ENCODE measurements at regions not wholly inside any gene's neighbourhood (a gene's known extent, or its start where the extent isn't known, plus 50 kb on each side); places are given as distances from the start of the nearest gene placed in this dataset.

DNA sequence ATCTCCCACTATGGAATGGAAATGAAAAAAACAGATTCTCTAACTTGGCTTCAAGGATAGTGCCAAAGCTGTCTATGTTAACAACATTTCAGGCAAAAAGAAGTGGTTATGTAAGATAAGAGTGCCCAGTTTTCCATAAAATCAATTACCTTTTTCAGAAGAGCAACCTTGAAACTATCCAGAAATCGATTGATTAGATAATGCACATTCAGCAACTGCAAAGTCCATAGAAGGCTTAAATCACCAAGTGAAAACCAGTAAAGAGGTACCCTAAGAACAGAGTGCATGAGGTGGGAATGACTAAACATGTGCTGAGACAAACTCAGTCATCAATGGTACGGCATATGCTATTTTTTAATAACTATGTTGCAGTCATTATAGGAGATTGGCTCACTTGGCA is 71.9 kb upstream of the TNKS2 start:
- no peaks in the 10 kb centered on the region for H3K36me3 Mint-ChIP-seq (ENCODE audit: insufficient read depth, unreplicated experiment)
- BruUV-seq (replicated peaks), result no TSS peak
- peaks cover 16% of the 10 kb centered on the region for H3K27me3 Mint-ChIP-seq (ENCODE audit: insufficient read depth, unreplicated experiment)
- no peaks in the 10 kb centered on the region for H3K9me3 Mint-ChIP-seq (ENCODE audit: unreplicated experiment)
- H3K27ac Mint-ChIP-seq (ENCODE audit: unreplicated experiment), result no peak overlapping the region
- no peaks in the 10 kb centered on the region for H3K9me3 ChIP-seq
- intact Hi-C loops (cut with micrococcal nuclease; ENCODE audit: unreplicated experiment), result no loop called here
- TF ChIP-seq, protein P1, sequence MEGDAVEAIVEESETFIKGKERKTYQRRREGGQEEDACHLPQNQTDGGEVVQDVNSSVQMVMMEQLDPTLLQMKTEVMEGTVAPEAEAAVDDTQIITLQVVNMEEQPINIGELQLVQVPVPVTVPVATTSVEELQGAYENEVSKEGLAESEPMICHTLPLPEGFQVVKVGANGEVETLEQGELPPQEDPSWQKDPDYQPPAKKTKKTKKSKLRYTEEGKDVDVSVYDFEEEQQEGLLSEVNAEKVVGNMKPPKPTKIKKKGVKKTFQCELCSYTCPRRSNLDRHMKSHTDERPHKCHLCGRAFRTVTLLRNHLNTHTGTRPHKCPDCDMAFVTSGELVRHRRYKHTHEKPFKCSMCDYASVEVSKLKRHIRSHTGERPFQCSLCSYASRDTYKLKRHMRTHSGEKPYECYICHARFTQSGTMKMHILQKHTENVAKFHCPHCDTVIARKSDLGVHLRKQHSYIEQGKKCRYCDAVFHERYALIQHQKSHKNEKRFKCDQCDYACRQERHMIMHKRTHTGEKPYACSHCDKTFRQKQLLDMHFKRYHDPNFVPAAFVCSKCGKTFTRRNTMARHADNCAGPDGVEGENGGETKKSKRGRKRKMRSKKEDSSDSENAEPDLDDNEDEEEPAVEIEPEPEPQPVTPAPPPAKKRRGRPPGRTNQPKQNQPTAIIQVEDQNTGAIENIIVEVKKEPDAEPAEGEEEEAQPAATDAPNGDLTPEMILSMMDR (IDR thresholded peaks at IDR 0.05; ENCODE audit: insufficient read depth in 1 of 2, low read depth in 1 of 2, low read length in 1 of 2, severe bottlenecking in 1 of 2, unreplicated experiment in 1 of 2), result no peak
- no peak overlapping the region for H3K4me3 Mint-ChIP-seq (ENCODE audit: unreplicated experiment)
- POLR2A ChIA-PET, result no interaction called here
- DNase-seq, result no peak
- no peak overlapping the region for H3K4me3 ChIP-seq (ENCODE audit: low read depth, low read length)
- no peaks in the 10 kb centered on the region for H3K4me1 ChIP-seq
- no peaks in the 10 kb centered on the region; the same call in 1 of the 2 replicates for H3K27me3 ChIP-seq (replicated peaks; ENCODE audit: control insufficient read depth, insufficient read depth, low read length)
- H3K4me1 Mint-ChIP-seq (ENCODE audit: low read depth, unreplicated experiment), result no peaks in the 10 kb centered on the region
- H3K36me3 ChIP-seq (ENCODE audit: control insufficient read depth, insufficient read depth, low read length), result no peaks in the 10 kb centered on the region
- CTCF ChIA-PET, result no interaction called here

- ChIA-PET CTCF (no interaction called here), POLR2A (no interaction called here)
- no peaks in the 10 kb centered on the region for H3K36me3 Mint-ChIP-seq (ENCODE audit: insufficient read depth, unreplicated experiment)
- no peaks in the 10 kb centered on the region for H3K4me1 Mint-ChIP-seq (ENCODE audit: low read depth, unreplicated experiment)
- no TSS peak for BruUV-seq (replicated peaks)
- TF ChIP-seq, protein P1 (IDR thresholded peaks at IDR 0.05; ENCODE audit: insufficient read depth in 1 of 2, low read depth in 1 of 2, low read length in 1 of 2, severe bottlenecking in 1 of 2, unreplicated experiment in 1 of 2), result no peak
- intact Hi-C loops (cut with micrococcal nuclease; ENCODE audit: unreplicated experiment), result no loop called here
- Histone ChIP-seq H3K9me3 (no peaks in the 10 kb centered on the region), H3K36me3 (ENCODE audit: control insufficient read depth, insufficient read depth, low read length) (no peaks in the 10 kb centered on the region), H3K27me3 (replicated peaks; ENCODE audit: control insufficient read depth, insufficient read depth, low read length) (no peaks in the 10 kb centered on the region; the same call in 1 of the 2 replicates), H3K4me3 (ENCODE audit: low read depth, low read length) (no peak overlapping the region), H3K4me1 (no peaks in the 10 kb centered on the region)
- H3K9me3 Mint-ChIP-seq (ENCODE audit: unreplicated experiment), result no peaks in the 10 kb centered on the region
- no peak overlapping the region for H3K4me3 Mint-ChIP-seq (ENCODE audit: unreplicated experiment)
- no peak for DNase-seq
- no peak overlapping the region for H3K27ac Mint-ChIP-seq (ENCODE audit: unreplicated experiment)
- H3K27me3 Mint-ChIP-seq (ENCODE audit: insufficient read depth, unreplicated experiment), result peaks cover 13% of the 10 kb centered on the region
Measured at GRCh38 chr10:91724933-91725332, 73.3 kb upstream of the TNKS2 start.

DNA sequence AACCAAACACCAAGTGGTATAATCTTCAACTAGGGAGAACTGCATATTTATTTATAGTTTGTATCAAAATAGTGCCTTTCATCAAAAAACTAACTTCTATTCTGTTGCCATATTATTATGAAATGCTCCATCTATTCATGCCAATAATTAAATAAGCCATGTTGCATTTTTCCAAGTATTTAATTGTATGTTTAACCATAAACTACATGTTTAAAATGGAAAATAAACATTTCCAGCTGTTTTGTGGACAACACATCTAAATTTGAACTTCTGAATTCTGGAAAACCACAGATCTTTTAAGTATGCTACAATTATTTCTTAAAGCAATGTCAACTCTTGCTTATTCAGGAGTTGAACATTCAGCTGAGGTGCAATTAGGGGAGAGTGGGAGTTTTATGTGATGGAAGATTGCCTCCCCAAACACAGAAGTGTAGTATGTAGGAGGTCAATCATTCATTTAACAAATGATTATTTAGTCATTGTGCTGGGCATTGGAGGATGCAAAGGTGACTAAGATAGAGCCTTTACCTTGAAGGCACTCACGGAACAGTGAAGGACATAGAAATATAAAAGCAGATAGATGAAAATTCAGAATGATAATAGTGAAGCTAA is 80.7 kb upstream of the PPP1R3C start:
- Mint-ChIP-seq H3K27ac (ENCODE audit: unreplicated experiment) (no peak overlapping the region), H3K4me1 (ENCODE audit: low read depth, unreplicated experiment) (no peaks in the 10 kb centered on the region), H3K9me3 (ENCODE audit: unreplicated experiment) (no peaks in the 10 kb centered on the region), H3K4me3 (ENCODE audit: unreplicated experiment) (no peak overlapping the region), H3K36me3 (ENCODE audit: insufficient read depth, unreplicated experiment) (no peaks in the 10 kb centered on the region), H3K27me3 (ENCODE audit: insufficient read depth, unreplicated experiment) (peaks cover 8% of the 10 kb centered on the region)
- POLR2A ChIA-PET, result no interaction called here
- TF ChIP-seq, protein P1 (IDR thresholded peaks at IDR 0.05; ENCODE audit: insufficient read depth in 1 of 2, low read depth in 1 of 2, low read length in 1 of 2, severe bottlenecking in 1 of 2, unreplicated experiment in 1 of 2), result no peak
- DNase-seq, result no peak
- no peaks in the 10 kb centered on the region; the same call in 1 of the 2 replicates for H3K27me3 ChIP-seq (replicated peaks; ENCODE audit: control insufficient read depth, insufficient read depth, low read length)
- intact Hi-C loops (cut with micrococcal nuclease; ENCODE audit: unreplicated experiment), result no loop called here
- H3K4me1 ChIP-seq, result no peaks in the 10 kb centered on the region
- BruUV-seq (replicated peaks), result no TSS peak
- H3K4me3 ChIP-seq (ENCODE audit: low read depth, low read length), result no peak overlapping the region
- no peaks in the 10 kb centered on the region for H3K36me3 ChIP-seq (ENCODE audit: control insufficient read depth, insufficient read depth, low read length)
- no peaks in the 10 kb centered on the region for H3K9me3 ChIP-seq
- CTCF ChIA-PET, result interaction anchor here (0.6 kb wide), 1 partner anchor 44 kb away, joined by 5 read pairs; no protein-coding TSS in a partner anchor

All from Caco-2 (cell line).